Endothelial cell of umbilical vein (primary cell): ENCODE measurements at regions not wholly inside any gene's neighbourhood (a gene's known extent, or its start where the extent isn't known, plus 50 kb on each side); places are given as distances from the start of the nearest gene placed in this dataset.

Experiments used
- BruUV-seq: library from RNA; stranded (reverse); fragments of 400-500 nt; replicated peaks from 2 replicates; lab custom pipeline; 2021; lab: Mats Ljungman, UMichigan
- CTCF ChIA-PET: fragments of 300-600, 350-600 bp; sonication (Branson Sonifier 250); formaldehyde crosslinking; loops from one replicate; lab custom pipeline; 2021; ENCODE audit warnings: antibody characterized with exemption, inconsistent platforms; lab: Charles Lee
- POLR2A ChIA-PET: fragments of 300-600, 350-600 bp; sonication (Branson Sonifier 250); formaldehyde crosslinking; loops from one replicate; lab custom pipeline; 2021; ENCODE audit warnings: antibody characterized with exemption, inconsistent platforms; lab: Charles Lee
- DNase-seq: peaks from one replicate; pipeline ENCODE4 v3.0.0-alpha.2; 2011; ENCODE audit warnings: low read depth, low spot score
- FAIRE-seq: peaks from 2 replicates; lab custom pipeline; 2011; peaks lifted over from hg19 to GRCh38; lab: Jason Lieb, UNC
- H2AFZ ChIP-seq: 2 replicates; pipeline ENCODE4 v1.6.0; 2012; ENCODE audit warnings: low read depth, low read length, control low read depth, inconsistent platforms
- H3K27ac ChIP-seq: 2 replicates; pipeline ENCODE4 v1.5.1; 2011; ENCODE audit warnings: low read depth, mild to moderate bottlenecking, control low read depth, low read length, moderate library complexity; ENCODE audit not compliant: insufficient read depth
- H3K27me3 ChIP-seq, 2 experiments: 2 replicates each; pipeline versions ENCODE4 v1.6.0 to v1.6.1; 2011; ENCODE audit warnings: low read length in 2 of 2, mixed read lengths in 1 of 2; ENCODE audit not compliant: control insufficient read depth in 2 of 2, insufficient read depth in 2 of 2
- H3K36me3 ChIP-seq, 2 experiments: 2 replicates in 1 of 2; 3 replicates in 1 of 2; pipeline ENCODE4 v1.5.1; 2011; ENCODE audit warnings: low read length in 2 of 2, mild to moderate bottlenecking in 1 of 2, moderate library complexity in 1 of 2; ENCODE audit not compliant: control insufficient read depth in 2 of 2, insufficient read depth in 2 of 2; ENCODE audit errors: extremely low read depth in 1 of 2
- H3K4me1 ChIP-seq: 3 replicates; pipeline ENCODE4 v1.5.1; 2011; ENCODE audit warnings: mild to moderate bottlenecking, low read length; ENCODE audit not compliant: control insufficient read depth, insufficient read depth; ENCODE audit errors: extremely low read depth
- H3K4me2 ChIP-seq: 2 replicates; pipeline ENCODE4 v1.6.1; 2011; ENCODE audit warnings: low read length, control low read depth, mixed read lengths; ENCODE audit not compliant: insufficient read depth
- H3K4me3 ChIP-seq, 3 experiments: fragments of 200-600 bp in 1 of 3; sonication (generic), shearing (Covaris generic) in 1 of 3; replicated peaks in 1 of 3; 2 replicates each; pipeline ENCODE4 v1.5.1; 2011 to 2016; ENCODE audit warnings: control low read depth in 3 of 3, low read length in 3 of 3, mild to moderate bottlenecking in 2 of 3, inconsistent platforms in 1 of 3, low read depth in 1 of 3, moderate library complexity in 1 of 3; ENCODE audit not compliant: insufficient read depth in 1 of 3
- H3K79me2 ChIP-seq: 2 replicates; pipeline ENCODE4 v1.6.0; 2012; ENCODE audit warnings: low read length, inconsistent platforms; ENCODE audit not compliant: control insufficient read depth, insufficient read depth
- H3K9ac ChIP-seq: replicated peaks from 2 replicates; pipeline ENCODE3; 2011; ENCODE audit warnings: low read length, control low read depth; ENCODE audit not compliant: insufficient read depth; ENCODE audit errors: extremely low read depth
- H3K9me1 ChIP-seq: replicated peaks from 3 replicates; pipeline ENCODE4 v1.6.0; 2011; ENCODE audit warnings: mild to moderate bottlenecking, low read length; ENCODE audit not compliant: control insufficient read depth, insufficient read depth; ENCODE audit errors: extremely low read depth
- H3K9me3 ChIP-seq: replicated peaks from 2 replicates; pipeline ENCODE4 v1.5.1; 2012; ENCODE audit warnings: low read length, inconsistent platforms; ENCODE audit not compliant: control insufficient read depth, insufficient read depth
- H4K20me1 ChIP-seq: replicated peaks from 2 replicates; pipeline ENCODE3; 2011; ENCODE audit warnings: mild to moderate bottlenecking, low read length; ENCODE audit not compliant: control insufficient read depth, insufficient read depth; ENCODE audit errors: extremely low read depth
- CTCF ChIP-seq, 2 donors: IDR thresholded peaks; 1 replicate in 1 of 2; 2 replicates in 1 of 2; pipeline ENCODE4 v1.5.1; 2011; ENCODE audit warnings: low read length in 2 of 2, mild to moderate bottlenecking in 2 of 2, moderate library complexity in 2 of 2, control low read depth in 1 of 2, inconsistent platforms in 1 of 2, low read depth in 1 of 2; ENCODE audit not compliant: insufficient read depth in 1 of 2; ENCODE audit errors: extremely low read depth in 1 of 2
- EZH2 ChIP-seq: IDR thresholded peaks from 2 replicates; pipeline ENCODE4 v1.6.1; 2012; ENCODE audit warnings: borderline replicate concordance, low read depth, mild to moderate bottlenecking, moderate library complexity, low read length, inconsistent platforms; ENCODE audit not compliant: severe bottlenecking
- FOS ChIP-seq: IDR thresholded peaks from 2 replicates; pipeline ENCODE4 v1.6.1; 2011; ENCODE audit warnings: mild to moderate bottlenecking, low read length, moderate library complexity, borderline replicate concordance; ENCODE audit not compliant: insufficient read depth
- GATA2 ChIP-seq: IDR thresholded peaks from 2 replicates; pipeline ENCODE4 v1.7.0; 2011; ENCODE audit warnings: low read depth, mild to moderate bottlenecking, moderate library complexity, mixed read lengths, low read length; ENCODE audit not compliant: insufficient read length, insufficient read depth
- JUN ChIP-seq: IDR thresholded peaks from 2 replicates; pipeline ENCODE4 v1.6.1; 2011; ENCODE audit warnings: borderline replicate concordance, low read depth; ENCODE audit not compliant: insufficient read length, insufficient read depth
- MYC ChIP-seq: IDR thresholded peaks from one replicate; pipeline ENCODE4 v1.6.1; 2011; ENCODE audit warnings: mild to moderate bottlenecking, low read depth, low read length
- POLR2A ChIP-seq: IDR thresholded peaks from 2 replicates; pipeline ENCODE4 v1.6.1; 2012; ENCODE audit warnings: low read depth, mild to moderate bottlenecking, control low read depth, low read length
- POLR2AphosphoS5 ChIP-seq: IDR thresholded peaks from 2 replicates; pipeline ENCODE4 v1.6.1; 2012; ENCODE audit warnings: low read depth, mild to moderate bottlenecking, control low read depth, low read length, moderate library complexity; ENCODE audit not compliant: insufficient read depth
- dilution Hi-C: fragments of 300-500 bp; cut with MboI; formaldehyde crosslinking; loops from one replicate; pipeline ENCODE4 v1.15.0; 2019; ENCODE audit warnings: low sequenced_read_pairs; ENCODE audit not compliant: extremely low pct_ligation_motif_present
- intact Hi-C: fragments of 100-400 bp; cut with micrococcal nuclease; formaldehyde crosslinking; loops from one replicate; pipeline ENCODE4 v1.10.0; 2022
- TF ChIP-seq, protein P1 (sequence below): IDR thresholded peaks from 2 replicates; pipeline ENCODE4 v1.6.1; 2011; ENCODE audit not compliant: insufficient read depth, insufficient read length

GRCh38 chr10:29186221-29186620 lies 102.6 kb upstream of the LYZL1 start:
- Histone ChIP-seq H3K9ac (no peak overlapping the region), H2AFZ (no peak overlapping the region), H4K20me1 (no peaks in the 10 kb centered on the region), H3K27ac (no peak overlapping the region), H3K36me3 (no peaks in the 10 kb centered on the region), H3K4me3 (no peak overlapping the region), H3K9me3 (no peaks in the 10 kb centered on the region), H3K4me1 (no peaks in the 10 kb centered on the region), H3K79me2 (no peaks in the 10 kb centered on the region), H3K27me3 (peaks cover 0 to 6% of the 10 kb centered on the region in 2 experiments), H3K9me1 (no peaks in the 10 kb centered on the region), H3K4me2 (no peak overlapping the region)
- dilution Hi-C loops (no loop called here), intact Hi-C loops (no loop called here)
- peak; percentile 5 for DNase-seq
- no TSS peak for BruUV-seq
- TF ChIP-seq JUN (no peak), EZH2 (no peak), FOS (no peak)
- ChIA-PET POLR2A (no interaction called here), CTCF (interaction anchor here (1.1 to 1.3 kb wide), 2 partner anchors 10 to 14 kb away, joined by 3 to 4 read pairs; no protein-coding TSS in a partner anchor)
- FAIRE-seq, result no peak

- no peak for DNase-seq
- CTCF ChIA-PET, result no interaction called here
Measured at GRCh38 chr10:29189256-29189655, 99.6 kb upstream of the LYZL1 start.

More at GRCh38 chr10:29189256-29189655, 99.6 kb upstream of the LYZL1 start:
- no peak overlapping the region for H3K4me3 ChIP-seq
- no peak overlapping the region for H3K4me2 ChIP-seq
- no peaks in the 10 kb centered on the region for H4K20me1 ChIP-seq
- no peaks in the 10 kb centered on the region for H3K36me3 ChIP-seq
- POLR2A ChIA-PET, result no interaction called here
- no peak overlapping the region for H3K9ac ChIP-seq
- no peaks in the 10 kb centered on the region for H3K27me3 ChIP-seq
- no peaks in the 10 kb centered on the region for H3K79me2 ChIP-seq
- H3K4me1 ChIP-seq, result no peaks in the 10 kb centered on the region
- no TSS peak for BruUV-seq
- dilution Hi-C loops (no loop called here), intact Hi-C loops (no loop called here)
- TF ChIP-seq FOS (no peak), JUN (no peak), MYC (no peak), POLR2A (no peak), POLR2AphosphoS5 (no peak), CTCF (IDR thresholded peaks at IDR 0.05; ENCODE audit: extremely low read depth in 1 of 2, insufficient read depth in 1 of 2, low read depth in 1 of 2, low read length in 2 of 2) (no peak), EZH2 (no peak), GATA2 (no peak)
- TF ChIP-seq, protein P1, sequence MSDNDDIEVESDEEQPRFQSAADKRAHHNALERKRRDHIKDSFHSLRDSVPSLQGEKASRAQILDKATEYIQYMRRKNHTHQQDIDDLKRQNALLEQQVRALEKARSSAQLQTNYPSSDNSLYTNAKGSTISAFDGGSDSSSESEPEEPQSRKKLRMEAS, result no peak
- no peak for FAIRE-seq
- no peak overlapping the region for H3K27ac ChIP-seq
- H2AFZ ChIP-seq, result no peak overlapping the region
- no peaks in the 10 kb centered on the region for H3K9me1 ChIP-seq
- no peaks in the 10 kb centered on the region for H3K9me3 ChIP-seq
